Mesenchymal stem cell (in vitro differentiated cells and primary cell): ENCODE measurements at regions not wholly inside any gene's neighbourhood (a gene's known extent, or its start where the extent isn't known, plus 50 kb on each side); places are given as distances from the start of the nearest gene placed in this dataset.
"Not testable (repeated sequence)": the region's sequence is repeated elsewhere in the genome, so short reads cannot be mapped to it uniquely, and the experiment has no call there.

Experiments used
- DNase-seq: peaks from one replicate; pipeline ENCODE4 v3.0.0-alpha.2; 2013
- H2AFZ ChIP-seq: one replicate; pipeline ENCODE4 v1.6.1; 2013; ENCODE audit warnings: low read depth, mild to moderate bottlenecking, control low read depth, inconsistent platforms, low read length, moderate library complexity
- H2AK5ac ChIP-seq: 2 replicates; pipeline ENCODE4 v1.6.1; 2013; ENCODE audit warnings: low read length, moderate library complexity, mild to moderate bottlenecking, inconsistent platforms; ENCODE audit not compliant: severe bottlenecking
- H2BK120ac ChIP-seq: one replicate; pipeline ENCODE4 v1.6.1; 2013; ENCODE audit warnings: low read depth, mild to moderate bottlenecking, inconsistent platforms, low read length, moderate library complexity
- H2BK12ac ChIP-seq, 2 experiments: one replicate each; pipeline ENCODE4 v1.6.1; 2013; ENCODE audit warnings: inconsistent platforms in 2 of 2, low read length in 2 of 2, mild to moderate bottlenecking in 2 of 2, moderate library complexity in 2 of 2, control low read depth in 1 of 2
- H2BK15ac ChIP-seq: one replicate; pipeline ENCODE4 v1.6.1; 2013; ENCODE audit warnings: mild to moderate bottlenecking, low read depth, inconsistent platforms; ENCODE audit not compliant: poor library complexity, severe bottlenecking
- H2BK5ac ChIP-seq: 2 replicates; pipeline ENCODE4 v1.6.1; 2013; ENCODE audit warnings: low read depth, mild to moderate bottlenecking, low read length, control low read depth, inconsistent platforms; ENCODE audit not compliant: poor library complexity, severe bottlenecking
- H3K14ac ChIP-seq, 2 experiments: one replicate each; pipeline ENCODE4 v1.6.1; 2013; ENCODE audit warnings: inconsistent platforms in 2 of 2, low read length in 2 of 2, control low read depth in 1 of 2, mild to moderate bottlenecking in 1 of 2, moderate library complexity in 1 of 2
- H3K18ac ChIP-seq, 2 experiments: one replicate each; pipeline ENCODE4 v1.6.1; 2013; ENCODE audit warnings: inconsistent platforms in 2 of 2, low read length in 2 of 2, control low read depth in 1 of 2, low read depth in 1 of 2, mild to moderate bottlenecking in 1 of 2
- H3K23ac ChIP-seq, 2 experiments: one replicate each; pipeline ENCODE4 v1.6.1; 2013; ENCODE audit warnings: inconsistent platforms in 2 of 2, low read length in 2 of 2, mild to moderate bottlenecking in 2 of 2, moderate library complexity in 2 of 2, control low read depth in 1 of 2
- H3K27ac ChIP-seq: 2 replicates; pipeline ENCODE4 v1.5.1; 2013; ENCODE audit warnings: mild to moderate bottlenecking, moderate library complexity, low read length, control low read depth, inconsistent platforms; ENCODE audit not compliant: poor library complexity, severe bottlenecking
- H3K27me3 ChIP-seq, 2 experiments: 2 replicates each; pipeline versions ENCODE4 v1.6.1 to v1.7.0; 2013; ENCODE audit warnings: low read length in 2 of 2, mild to moderate bottlenecking in 2 of 2, moderate library complexity in 2 of 2, control low read depth in 1 of 2, inconsistent platforms in 1 of 2; ENCODE audit not compliant: control insufficient read depth in 1 of 2, insufficient read depth in 1 of 2
- H3K36me3 ChIP-seq, 2 experiments: 2 replicates each; pipeline versions ENCODE4 v1.6.1 to v1.7.0; 2013; ENCODE audit warnings: low read length in 2 of 2, control low read depth in 1 of 2, inconsistent platforms in 1 of 2, low read depth in 1 of 2, mild to moderate bottlenecking in 1 of 2; ENCODE audit not compliant: insufficient read depth in 2 of 2, control insufficient read depth in 1 of 2
- H3K4ac ChIP-seq, 2 experiments: one replicate each; pipeline ENCODE4 v1.6.1; 2013; ENCODE audit warnings: inconsistent platforms in 2 of 2, low read length in 2 of 2, mild to moderate bottlenecking in 2 of 2, moderate library complexity in 2 of 2, control low read depth in 1 of 2, low read depth in 1 of 2
- H3K4me1 ChIP-seq: 2 replicates; pipeline ENCODE4 v1.6.1; 2013; ENCODE audit warnings: low read depth, low read length, control low read depth; ENCODE audit not compliant: control insufficient read depth, insufficient read depth
- H3K4me2 ChIP-seq: 2 replicates; pipeline ENCODE4 v1.6.1; 2013; ENCODE audit warnings: low read length, mild to moderate bottlenecking, inconsistent platforms; ENCODE audit not compliant: poor library complexity, severe bottlenecking
- H3K4me3 ChIP-seq, 2 experiments: 2 replicates each; pipeline versions ENCODE4 v1.5.1 to v1.7.0; 2013; ENCODE audit warnings: low read length in 2 of 2, mild to moderate bottlenecking in 2 of 2, control low read depth in 1 of 2, low read depth in 1 of 2; ENCODE audit not compliant: insufficient read depth in 1 of 2
- H3K79me1 ChIP-seq: replicated peaks from 2 replicates; pipeline ENCODE4 v1.6.1; 2013; ENCODE audit warnings: mild to moderate bottlenecking, control low read depth, low read length, inconsistent platforms; ENCODE audit not compliant: poor library complexity, severe bottlenecking
- H3K9ac ChIP-seq: 2 replicates; pipeline ENCODE4 v1.7.0; 2013; ENCODE audit warnings: mild to moderate bottlenecking, low read length, moderate library complexity
- H3K9me3 ChIP-seq: 2 replicates; pipeline ENCODE4 v1.7.0; 2013; ENCODE audit warnings: mild to moderate bottlenecking, low read length; ENCODE audit not compliant: control insufficient read depth
- H4K8ac ChIP-seq: one replicate; pipeline ENCODE4 v1.6.1; 2013; ENCODE audit warnings: inconsistent platforms, mild to moderate bottlenecking, low read length, moderate library complexity
- H4K91ac ChIP-seq: one replicate; pipeline ENCODE4 v1.6.1; 2013; ENCODE audit warnings: mild to moderate bottlenecking, low read length, inconsistent platforms
- WGBS: methylation state at CpG from one replicate; pipeline ENCODE4 v1.1.7; 2013; ENCODE audit warnings: mixed read lengths; 5-methylcytosine and 5-hydroxymethylcytosine counted together

- not testable (repeated sequence) for H3K4ac ChIP-seq, H3K79me1 ChIP-seq, H3K23ac ChIP-seq, H3K14ac ChIP-seq, H4K8ac ChIP-seq, H3K9ac ChIP-seq, DNase-seq, H3K27ac ChIP-seq, H3K9me3 ChIP-seq, H4K91ac ChIP-seq, H3K4me1 ChIP-seq, H3K36me3 ChIP-seq, H3K4me2 ChIP-seq, H2BK120ac ChIP-seq, H3K18ac ChIP-seq, H2AK5ac ChIP-seq, H3K4me3 ChIP-seq, H2AFZ ChIP-seq, H2BK15ac ChIP-seq, H2BK12ac ChIP-seq, H2BK5ac ChIP-seq
- peaks cover 36 to 78% of the 10 kb centered on the region in 2 experiments for H3K27me3 ChIP-seq
- 87% methylated on average over 2 of the region's 5 CpGs for WGBS
Measured at GRCh38 chr2:38451778-38452177, 74.7 kb upstream of the ATL2 start.

GRCh38 chr2:38450509-38450908, 73.4 kb upstream of the ATL2 start:
- DNase-seq = no peak
- H3K4me3 ChIP-seq = no peak overlapping the region
- no peak overlapping the region for H4K91ac ChIP-seq
- no peaks in the 10 kb centered on the region for H3K79me1 ChIP-seq
- no peak overlapping the region for H4K8ac ChIP-seq
- no peak overlapping the region for H3K4ac ChIP-seq
- H3K9ac ChIP-seq = no peak overlapping the region
- no peak overlapping the region for H2BK15ac ChIP-seq
- no peak overlapping the region for H3K18ac ChIP-seq
- no peaks in the 10 kb centered on the region for H3K36me3 ChIP-seq
- H3K23ac ChIP-seq = no peak overlapping the region
- no peak overlapping the region for H3K4me2 ChIP-seq
- no peak overlapping the region for H2AK5ac ChIP-seq
- no peaks in the 10 kb centered on the region for H3K9me3 ChIP-seq
- no peak overlapping the region for H2BK5ac ChIP-seq
- H3K27me3 ChIP-seq = peaks cover 43 to 78% of the 10 kb centered on the region in 2 experiments
- no peak overlapping the region for H2BK120ac ChIP-seq
- WGBS = 92% methylated on average over 2 of the region's 2 CpGs
- H3K4me1 ChIP-seq = peaks cover 1% of the 10 kb centered on the region
- no peak overlapping the region for H3K27ac ChIP-seq
- H2BK12ac ChIP-seq = no peak overlapping the region
- no peak overlapping the region for H3K14ac ChIP-seq
- H2AFZ ChIP-seq = no peak overlapping the region

GRCh38 chr2:38448692-38449410, 71.8 kb upstream of the ATL2 start:
- over 99% methylated on average over 6 of the region's 6 CpGs for WGBS

GRCh38 chr2:38446906-38447561, 70.0 kb upstream of the ATL2 start:
- H2BK15ac ChIP-seq = no peak overlapping the region
- no peak for DNase-seq
- no peaks in the 10 kb centered on the region for H3K79me1 ChIP-seq
- no peak overlapping the region for H3K18ac ChIP-seq
- no peak overlapping the region for H3K14ac ChIP-seq
- H3K9me3 ChIP-seq = no peaks in the 10 kb centered on the region
- no peak overlapping the region for H2AK5ac ChIP-seq
- H2AFZ ChIP-seq = no peak overlapping the region
- no peak overlapping the region for H3K4ac ChIP-seq
- no peak overlapping the region for H3K4me2 ChIP-seq
- H3K27ac ChIP-seq = no peak overlapping the region
- no peak overlapping the region for H2BK120ac ChIP-seq
- peaks cover 49 to 50% of the 10 kb centered on the region in 2 experiments for H3K27me3 ChIP-seq
- 83% methylated on average over 4 of the region's 7 CpGs for WGBS
- peaks cover 7% of the 10 kb centered on the region for H3K4me1 ChIP-seq
- no peak overlapping the region for H2BK5ac ChIP-seq
- H4K8ac ChIP-seq = no peak overlapping the region
- H2BK12ac ChIP-seq = no peak overlapping the region
- no peak overlapping the region for H3K9ac ChIP-seq
- H3K4me3 ChIP-seq = no peak overlapping the region
- no peak overlapping the region for H3K23ac ChIP-seq
- no peaks in the 10 kb centered on the region for H3K36me3 ChIP-seq
- H4K91ac ChIP-seq = no peak overlapping the region

More at GRCh38 chr2:38448692-38449410, 71.8 kb upstream of the ATL2 start:
- Histone ChIP-seq H3K18ac (no peak overlapping the region), H3K79me1 (no peaks in the 10 kb centered on the region), H2AK5ac (no peak overlapping the region), H3K4me3 (no peak overlapping the region), H3K36me3 (no peaks in the 10 kb centered on the region), H4K91ac (no peak overlapping the region), H2BK120ac (no peak overlapping the region), H2BK15ac (no peak overlapping the region), H3K4ac (no peak overlapping the region), H3K27me3 (peaks cover 42 to 66% of the 10 kb centered on the region in 2 experiments), H3K4me2 (no peak overlapping the region), H3K9me3 (no peaks in the 10 kb centered on the region), H4K8ac (no peak overlapping the region), H3K23ac (no peak overlapping the region), H2BK12ac (no peak overlapping the region), H3K14ac (no peak overlapping the region), H3K27ac (no peak overlapping the region), H3K9ac (no peak overlapping the region), H3K4me1 (peaks cover 6% of the 10 kb centered on the region), H2BK5ac (no peak overlapping the region), H2AFZ (no peak overlapping the region)
- DNase-seq = no peak
